AG09309 (cell line): ENCODE measurements at regions not wholly inside any gene's neighbourhood (a gene's known extent, or its start where the extent isn't known, plus 50 kb on each side); places are given as distances from the start of the nearest gene placed in this dataset.
"Not testable (repeated sequence)": the region's sequence is repeated elsewhere in the genome, so short reads cannot be mapped to it uniquely, and the experiment has no call there.

Experiments
- DNase-seq: peaks from one replicate; pipeline ENCODE4 v3.0.0-alpha.2; 2010; ENCODE audit warnings: low read depth
- H3K4me3 ChIP-seq: 2 replicates; pipeline ENCODE4 v1.5.1; 2011; ENCODE audit warnings: mild to moderate bottlenecking, low read depth, low read length, moderate library complexity; ENCODE audit not compliant: control insufficient read depth

- H3K4me3 ChIP-seq, DNase-seq: not testable (repeated sequence)
Measured at GRCh38 chr2:90289291-90289980, 1598.0 kb downstream of the RPIA start.

- DNase-seq, H3K4me3 ChIP-seq: not testable (repeated sequence)
Measured at GRCh38 chr2:90290701-90291100, 1599.2 kb downstream of the RPIA start.

GRCh38 chr2:90291168-90291883 lies 1599.9 kb downstream of the RPIA start:
- not testable (repeated sequence) for H3K4me3 ChIP-seq, DNase-seq

- H3K4me3 ChIP-seq, DNase-seq: not testable (repeated sequence)
Measured at GRCh38 chr2:90291934-90292333, 1600.5 kb downstream of the RPIA start.

GRCh38 chr2:90292451-90292850 lies 1601.0 kb downstream of the RPIA start:
- H3K4me3 ChIP-seq, DNase-seq: not testable (repeated sequence)

GRCh38 chr2:90293224-90293623 lies 1601.8 kb downstream of the RPIA start:
- not testable (repeated sequence) for DNase-seq, H3K4me3 ChIP-seq

- H3K4me3 ChIP-seq, DNase-seq: not testable (repeated sequence)
Measured at GRCh38 chr2:90293806-90294205, 1602.3 kb downstream of the RPIA start.

GRCh38 chr2:90295036-90295750 lies 1603.7 kb downstream of the RPIA start:
- not testable (repeated sequence) for DNase-seq, H3K4me3 ChIP-seq

- not testable (repeated sequence) for DNase-seq, H3K4me3 ChIP-seq
Measured at GRCh38 chr2:90296484-90296777, 1605.0 kb downstream of the RPIA start.

GRCh38 chr2:90297701-90298100 lies 1606.2 kb downstream of the RPIA start:
- DNase-seq, H3K4me3 ChIP-seq: not testable (repeated sequence)

- H3K4me3 ChIP-seq, DNase-seq: not testable (repeated sequence)
Measured at GRCh38 chr2:90298126-90298755, 1606.8 kb downstream of the RPIA start.

- not testable (repeated sequence) for DNase-seq, H3K4me3 ChIP-seq
Measured at GRCh38 chr2:90298983-90299382, 1607.5 kb downstream of the RPIA start.

- DNase-seq, H3K4me3 ChIP-seq: not testable (repeated sequence)
Measured at GRCh38 chr2:90322982-90323381, 1631.5 kb downstream of the RPIA start.

- peak overlapping the region; percentile 32 for H3K4me3 ChIP-seq
- not testable (repeated sequence) for DNase-seq
Measured at GRCh38 chr2:90323612-90324558, 1632.4 kb downstream of the RPIA start.

GRCh38 chr2:90324672-90325071 lies 1633.2 kb downstream of the RPIA start:
- DNase-seq = not testable (repeated sequence)
- peak overlapping the region; percentile 25 for H3K4me3 ChIP-seq

GRCh38 chr2:90325796-90326353 lies 1634.4 kb downstream of the RPIA start:
- H3K4me3 ChIP-seq, DNase-seq: not testable (repeated sequence)

GRCh38 chr2:90355546-90355945 lies 1664.1 kb downstream of the RPIA start:
- not testable (repeated sequence) for DNase-seq, H3K4me3 ChIP-seq
